ENCODE measurements at regions not wholly inside any gene's neighbourhood (a gene's known extent, or its start where the extent isn't known, plus 50 kb on each side); places are given as distances from the start of the nearest gene placed in this dataset.
"Not testable (repeated sequence)": the region's sequence is repeated elsewhere in the genome, so short reads cannot be mapped to it uniquely, and the experiment has no call there.

GRCh38 chr1:87436115-87436514 is 107.4 kb downstream of the LMO4 start:
- not testable (repeated sequence) for H3K36me3 ChIP-seq (ENCODE audit: control insufficient read depth, insufficient read depth, low read length); H3K27me3 ChIP-seq (replicated peaks; ENCODE audit: control insufficient read depth, insufficient read depth, low read length, poor library complexity, severe bottlenecking); H3K4me3 ChIP-seq (ENCODE audit: insufficient read depth, low read depth, low read length, poor library complexity, severe bottlenecking); H3K4me1 ChIP-seq (ENCODE audit: control insufficient read depth, insufficient read depth, low read length, poor library complexity, severe bottlenecking); H3K9me3 ChIP-seq (ENCODE audit: control insufficient read depth, low read length); DNase-seq; H3K27ac ChIP-seq (ENCODE audit: insufficient read depth, low read length, poor library complexity, severe bottlenecking)

GRCh38 chr1:87436534-87436933 is 107.9 kb downstream of the LMO4 start:
- no peak overlapping the region for H3K27ac ChIP-seq (ENCODE audit: insufficient read depth, low read length, poor library complexity, severe bottlenecking)
- H3K27me3 ChIP-seq (replicated peaks; ENCODE audit: control insufficient read depth, insufficient read depth, low read length, poor library complexity, severe bottlenecking) = no peaks in the 10 kb centered on the region
- DNase-seq = no peak
- H3K36me3 ChIP-seq (ENCODE audit: control insufficient read depth, insufficient read depth, low read length) = no peaks in the 10 kb centered on the region
- no peaks in the 10 kb centered on the region for H3K9me3 ChIP-seq (ENCODE audit: control insufficient read depth, low read length)
- H3K4me3 ChIP-seq (ENCODE audit: insufficient read depth, low read depth, low read length, poor library complexity, severe bottlenecking) = no peak overlapping the region
- no peaks in the 10 kb centered on the region for H3K4me1 ChIP-seq (ENCODE audit: control insufficient read depth, insufficient read depth, low read length, poor library complexity, severe bottlenecking)

- H3K27ac ChIP-seq (ENCODE audit: insufficient read depth, low read length, poor library complexity, severe bottlenecking) = no peak overlapping the region
- H3K27me3 ChIP-seq (replicated peaks; ENCODE audit: control insufficient read depth, insufficient read depth, low read length, poor library complexity, severe bottlenecking) = no peaks in the 10 kb centered on the region
- H3K9me3 ChIP-seq (ENCODE audit: control insufficient read depth, low read length) = no peaks in the 10 kb centered on the region
- no peaks in the 10 kb centered on the region for H3K4me1 ChIP-seq (ENCODE audit: control insufficient read depth, insufficient read depth, low read length, poor library complexity, severe bottlenecking)
- H3K36me3 ChIP-seq (ENCODE audit: control insufficient read depth, insufficient read depth, low read length) = no peaks in the 10 kb centered on the region
- H3K4me3 ChIP-seq (ENCODE audit: insufficient read depth, low read depth, low read length, poor library complexity, severe bottlenecking) = no peak overlapping the region
- no peak for DNase-seq
Measured at GRCh38 chr1:87437663-87438295, 109.1 kb downstream of the LMO4 start.

GRCh38 chr1:87439821-87440220 is 111.1 kb downstream of the LMO4 start:
- DNase-seq = no peak
- Histone ChIP-seq H3K4me3 (ENCODE audit: insufficient read depth, low read depth, low read length, poor library complexity, severe bottlenecking) (no peak overlapping the region), H3K9me3 (ENCODE audit: control insufficient read depth, low read length) (no peaks in the 10 kb centered on the region)

GRCh38 chr1:87449348-87449963 is 120.8 kb downstream of the LMO4 start:
- Histone ChIP-seq H3K27me3 (replicated peaks; ENCODE audit: control insufficient read depth, insufficient read depth, low read length, poor library complexity, severe bottlenecking) (no peaks in the 10 kb centered on the region), H3K4me1 (ENCODE audit: control insufficient read depth, insufficient read depth, low read length, poor library complexity, severe bottlenecking) (peaks cover 9% of the 10 kb centered on the region), H3K9me3 (ENCODE audit: control insufficient read depth, low read length) (no peaks in the 10 kb centered on the region), H3K27ac (ENCODE audit: insufficient read depth, low read length, poor library complexity, severe bottlenecking) (peak overlapping the region; percentile 21), H3K4me3 (ENCODE audit: insufficient read depth, low read depth, low read length, poor library complexity, severe bottlenecking) (no peak overlapping the region), H3K36me3 (ENCODE audit: control insufficient read depth, insufficient read depth, low read length) (no peaks in the 10 kb centered on the region)
- DNase-seq = no peak

More at GRCh38 chr1:87439821-87440220, 111.1 kb downstream of the LMO4 start:
- Histone ChIP-seq H3K36me3 (ENCODE audit: control insufficient read depth, insufficient read depth, low read length) (no peaks in the 10 kb centered on the region), H3K27ac (ENCODE audit: insufficient read depth, low read length, poor library complexity, severe bottlenecking) (no peak overlapping the region), H3K27me3 (replicated peaks; ENCODE audit: control insufficient read depth, insufficient read depth, low read length, poor library complexity, severe bottlenecking) (no peaks in the 10 kb centered on the region), H3K4me1 (ENCODE audit: control insufficient read depth, insufficient read depth, low read length, poor library complexity, severe bottlenecking) (no peaks in the 10 kb centered on the region)

- no peaks in the 10 kb centered on the region for H3K36me3 ChIP-seq (ENCODE audit: control insufficient read depth, insufficient read depth, low read length)
- no peak overlapping the region for H3K27ac ChIP-seq (ENCODE audit: insufficient read depth, low read length, poor library complexity, severe bottlenecking)
- no peaks in the 10 kb centered on the region for H3K27me3 ChIP-seq (replicated peaks; ENCODE audit: control insufficient read depth, insufficient read depth, low read length, poor library complexity, severe bottlenecking)
- no peaks in the 10 kb centered on the region for H3K9me3 ChIP-seq (ENCODE audit: control insufficient read depth, low read length)
- no peak for DNase-seq
- H3K4me3 ChIP-seq (ENCODE audit: insufficient read depth, low read depth, low read length, poor library complexity, severe bottlenecking) = no peak overlapping the region
- peaks cover 9% of the 10 kb centered on the region for H3K4me1 ChIP-seq (ENCODE audit: control insufficient read depth, insufficient read depth, low read length, poor library complexity, severe bottlenecking)
Measured at GRCh38 chr1:87450136-87450535, 121.5 kb downstream of the LMO4 start.

- H3K27me3 ChIP-seq (replicated peaks; ENCODE audit: control insufficient read depth, insufficient read depth, low read length, poor library complexity, severe bottlenecking) = no peaks in the 10 kb centered on the region
- DNase-seq = peak; percentile 4 to 24 (median 19)
- H3K4me3 ChIP-seq (ENCODE audit: insufficient read depth, low read depth, low read length, poor library complexity, severe bottlenecking) = no peak overlapping the region
- H3K9me3 ChIP-seq (ENCODE audit: control insufficient read depth, low read length) = no peaks in the 10 kb centered on the region
- H3K36me3 ChIP-seq (ENCODE audit: control insufficient read depth, insufficient read depth, low read length) = no peaks in the 10 kb centered on the region
- H3K4me1 ChIP-seq (ENCODE audit: control insufficient read depth, insufficient read depth, low read length, poor library complexity, severe bottlenecking) = peaks cover 9% of the 10 kb centered on the region
- no peak overlapping the region for H3K27ac ChIP-seq (ENCODE audit: insufficient read depth, low read length, poor library complexity, severe bottlenecking)
Measured at GRCh38 chr1:87450615-87451209, 122.0 kb downstream of the LMO4 start.

- H3K27me3 ChIP-seq (replicated peaks; ENCODE audit: control insufficient read depth, insufficient read depth, low read length, poor library complexity, severe bottlenecking) = no peaks in the 10 kb centered on the region
- no peak overlapping the region for H3K4me3 ChIP-seq (ENCODE audit: insufficient read depth, low read depth, low read length, poor library complexity, severe bottlenecking)
- H3K9me3 ChIP-seq (ENCODE audit: control insufficient read depth, low read length) = no peaks in the 10 kb centered on the region
- peaks cover 9% of the 10 kb centered on the region for H3K4me1 ChIP-seq (ENCODE audit: control insufficient read depth, insufficient read depth, low read length, poor library complexity, severe bottlenecking)
- no peak for DNase-seq
- no peak overlapping the region for H3K27ac ChIP-seq (ENCODE audit: insufficient read depth, low read length, poor library complexity, severe bottlenecking)
- no peaks in the 10 kb centered on the region for H3K36me3 ChIP-seq (ENCODE audit: control insufficient read depth, insufficient read depth, low read length)
Measured at GRCh38 chr1:87451229-87451920, 122.7 kb downstream of the LMO4 start.

GRCh38 chr1:87452648-87453047 is 124.0 kb downstream of the LMO4 start:
- no peak overlapping the region for H3K27ac ChIP-seq (ENCODE audit: insufficient read depth, low read length, poor library complexity, severe bottlenecking)
- no peak for DNase-seq
- H3K36me3 ChIP-seq (ENCODE audit: control insufficient read depth, insufficient read depth, low read length) = no peaks in the 10 kb centered on the region
- no peak overlapping the region for H3K4me3 ChIP-seq (ENCODE audit: insufficient read depth, low read depth, low read length, poor library complexity, severe bottlenecking)
- H3K27me3 ChIP-seq (replicated peaks; ENCODE audit: control insufficient read depth, insufficient read depth, low read length, poor library complexity, severe bottlenecking) = no peaks in the 10 kb centered on the region
- no peaks in the 10 kb centered on the region for H3K9me3 ChIP-seq (ENCODE audit: control insufficient read depth, low read length)
- H3K4me1 ChIP-seq (ENCODE audit: control insufficient read depth, insufficient read depth, low read length, poor library complexity, severe bottlenecking) = peaks cover 9% of the 10 kb centered on the region

- Histone ChIP-seq H3K27ac (ENCODE audit: insufficient read depth, low read length, poor library complexity, severe bottlenecking) (no peak overlapping the region), H3K27me3 (replicated peaks; ENCODE audit: control insufficient read depth, insufficient read depth, low read length, poor library complexity, severe bottlenecking) (no peaks in the 10 kb centered on the region), H3K4me3 (ENCODE audit: insufficient read depth, low read depth, low read length, poor library complexity, severe bottlenecking) (no peak overlapping the region), H3K4me1 (ENCODE audit: control insufficient read depth, insufficient read depth, low read length, poor library complexity, severe bottlenecking) (no peaks in the 10 kb centered on the region), H3K9me3 (ENCODE audit: control insufficient read depth, low read length) (no peaks in the 10 kb centered on the region), H3K36me3 (ENCODE audit: control insufficient read depth, insufficient read depth, low read length) (no peaks in the 10 kb centered on the region)
- no peak for DNase-seq
Measured at GRCh38 chr1:87457408-87457807, 128.7 kb downstream of the LMO4 start.

All from effector memory CD4-positive, alpha-beta T cell (primary cell).